ENCODE measurements at regions not wholly inside any gene's neighbourhood (a gene's known extent, or its start where the extent isn't known, plus 50 kb on each side); places are given as distances from the start of the nearest gene placed in this dataset.
A peak's percentile ranks its signal among the peaks of the same experiment; 100 is the strongest.

GRCh38 chrX:106378616-106379015 is 210.5 kb downstream of the PWWP3B start:
- Histone ChIP-seq H3K23ac (ENCODE audit: low read length in 2 of 2) (no peak overlapping the region), H3K4me1 (ENCODE audit: control insufficient read depth, insufficient read depth, low read depth, low read length) (no peaks in the 10 kb centered on the region), H2BK120ac (ENCODE audit: low read depth, low read length) (no peak overlapping the region), H2BK12ac (ENCODE audit: low read length in 2 of 2) (no peak overlapping the region), H4K8ac (ENCODE audit: low read length) (no peak overlapping the region), H2BK5ac (ENCODE audit: low read depth, low read length, poor library complexity, severe bottlenecking) (no peak overlapping the region), H3K14ac (ENCODE audit: low read length in 2 of 2) (no peak overlapping the region), H3K9me3 (ENCODE audit: control insufficient read depth, low read length) (no peaks in the 10 kb centered on the region), H3K27ac (ENCODE audit: low read length, poor library complexity, severe bottlenecking) (no peak overlapping the region), H2BK15ac (ENCODE audit: low read depth, poor library complexity, severe bottlenecking) (no peak overlapping the region), H3K4me2 (ENCODE audit: low read length, poor library complexity, severe bottlenecking) (no peak overlapping the region), H3K36me3 (ENCODE audit: control insufficient read depth in 1 of 2, insufficient read depth in 2 of 2, low read depth in 1 of 2, low read length in 2 of 2) (no peaks in the 10 kb centered on the region), H2AFZ (ENCODE audit: low read depth, low read length) (no peak overlapping the region), H3K9ac (ENCODE audit: low read length) (no peak overlapping the region), H3K79me1 (replicated peaks; ENCODE audit: low read length, poor library complexity, severe bottlenecking) (no peaks in the 10 kb centered on the region), H2AK5ac (ENCODE audit: low read length, severe bottlenecking) (no peak overlapping the region), H3K18ac (ENCODE audit: low read depth in 1 of 2, low read length in 2 of 2) (no peak overlapping the region), H3K4me3 (ENCODE audit: insufficient read depth in 1 of 2, low read depth in 1 of 2, low read length in 2 of 2) (no peak overlapping the region), H4K91ac (ENCODE audit: low read length) (no peak overlapping the region), H3K27me3 (ENCODE audit: control insufficient read depth in 1 of 2, insufficient read depth in 1 of 2, low read length in 2 of 2) (peaks cover 0 to 3% of the 10 kb centered on the region in 2 experiments), H3K4ac (ENCODE audit: low read depth in 1 of 2, low read length in 2 of 2) (no peak overlapping the region)
- DNase-seq: no peak
- WGBS: 75% methylated on average over 1 of the region's 1 CpG

- H3K4me3 ChIP-seq (ENCODE audit: insufficient read depth in 1 of 2, low read depth in 1 of 2, low read length in 2 of 2): no peak overlapping the region
- H3K36me3 ChIP-seq (ENCODE audit: control insufficient read depth in 1 of 2, insufficient read depth in 2 of 2, low read depth in 1 of 2, low read length in 2 of 2): no peaks in the 10 kb centered on the region
- H3K4me2 ChIP-seq (ENCODE audit: low read length, poor library complexity, severe bottlenecking): no peak overlapping the region
- no peak overlapping the region for H3K4ac ChIP-seq (ENCODE audit: low read depth in 1 of 2, low read length in 2 of 2)
- no peak overlapping the region for H2BK15ac ChIP-seq (ENCODE audit: low read depth, poor library complexity, severe bottlenecking)
- no peak overlapping the region for H2AK5ac ChIP-seq (ENCODE audit: low read length, severe bottlenecking)
- no peak for DNase-seq
- H3K23ac ChIP-seq (ENCODE audit: low read length in 2 of 2): no peak overlapping the region
- H3K27ac ChIP-seq (ENCODE audit: low read length, poor library complexity, severe bottlenecking): no peak overlapping the region
- H4K8ac ChIP-seq (ENCODE audit: low read length): no peak overlapping the region
- H3K9me3 ChIP-seq (ENCODE audit: control insufficient read depth, low read length): no peaks in the 10 kb centered on the region
- WGBS: 85% methylated on average over 3 of the region's 4 CpGs
- no peak overlapping the region for H4K91ac ChIP-seq (ENCODE audit: low read length)
- no peak overlapping the region for H3K14ac ChIP-seq (ENCODE audit: low read length in 2 of 2)
- no peak overlapping the region for H2AFZ ChIP-seq (ENCODE audit: low read depth, low read length)
- no peaks in the 10 kb centered on the region for H3K79me1 ChIP-seq (replicated peaks; ENCODE audit: low read length, poor library complexity, severe bottlenecking)
- H3K9ac ChIP-seq (ENCODE audit: low read length): no peak overlapping the region
- no peak overlapping the region for H3K18ac ChIP-seq (ENCODE audit: low read depth in 1 of 2, low read length in 2 of 2)
- no peak overlapping the region for H2BK12ac ChIP-seq (ENCODE audit: low read length in 2 of 2)
- no peak overlapping the region for H2BK120ac ChIP-seq (ENCODE audit: low read depth, low read length)
- H3K27me3 ChIP-seq (ENCODE audit: control insufficient read depth in 1 of 2, insufficient read depth in 1 of 2, low read length in 2 of 2): peaks cover 0 to 31% of the 10 kb centered on the region in 2 experiments
- no peak overlapping the region for H2BK5ac ChIP-seq (ENCODE audit: low read depth, low read length, poor library complexity, severe bottlenecking)
- no peaks in the 10 kb centered on the region for H3K4me1 ChIP-seq (ENCODE audit: control insufficient read depth, insufficient read depth, low read depth, low read length)
These were observed 220.4 kb upstream of the RADX start for GRCh38 chrX:106391284-106391911.

GRCh38 chrX:106392346-106392745 is 219.4 kb upstream of the RADX start:
- Histone ChIP-seq H2BK12ac (ENCODE audit: low read length in 2 of 2) (no peak overlapping the region), H3K36me3 (ENCODE audit: control insufficient read depth in 1 of 2, insufficient read depth in 2 of 2, low read depth in 1 of 2, low read length in 2 of 2) (no peaks in the 10 kb centered on the region), H4K8ac (ENCODE audit: low read length) (no peak overlapping the region), H3K27me3 (ENCODE audit: control insufficient read depth in 1 of 2, insufficient read depth in 1 of 2, low read length in 2 of 2) (peaks cover 0 to 31% of the 10 kb centered on the region in 2 experiments), H4K91ac (ENCODE audit: low read length) (no peak overlapping the region), H3K27ac (ENCODE audit: low read length, poor library complexity, severe bottlenecking) (no peak overlapping the region), H3K4me3 (ENCODE audit: insufficient read depth in 1 of 2, low read depth in 1 of 2, low read length in 2 of 2) (no peak overlapping the region), H2AK5ac (ENCODE audit: low read length, severe bottlenecking) (no peak overlapping the region), H3K4me2 (ENCODE audit: low read length, poor library complexity, severe bottlenecking) (no peak overlapping the region), H3K14ac (ENCODE audit: low read length in 2 of 2) (no peak overlapping the region), H3K79me1 (replicated peaks; ENCODE audit: low read length, poor library complexity, severe bottlenecking) (no peaks in the 10 kb centered on the region), H2BK120ac (ENCODE audit: low read depth, low read length) (no peak overlapping the region), H2AFZ (ENCODE audit: low read depth, low read length) (no peak overlapping the region), H3K4ac (ENCODE audit: low read depth in 1 of 2, low read length in 2 of 2) (no peak overlapping the region), H3K4me1 (ENCODE audit: control insufficient read depth, insufficient read depth, low read depth, low read length) (no peaks in the 10 kb centered on the region), H2BK15ac (ENCODE audit: low read depth, poor library complexity, severe bottlenecking) (no peak overlapping the region), H3K9me3 (ENCODE audit: control insufficient read depth, low read length) (no peaks in the 10 kb centered on the region), H3K18ac (ENCODE audit: low read depth in 1 of 2, low read length in 2 of 2) (no peak overlapping the region), H3K9ac (ENCODE audit: low read length) (no peak overlapping the region), H3K23ac (ENCODE audit: low read length in 2 of 2) (no peak overlapping the region), H2BK5ac (ENCODE audit: low read depth, low read length, poor library complexity, severe bottlenecking) (no peak overlapping the region)
- no peak for DNase-seq
- 60% methylated on average over 1 of the region's 1 CpG for WGBS

GRCh38 chrX:106397788-106398538 is 213.8 kb upstream of the RADX start:
- H2BK120ac ChIP-seq (ENCODE audit: low read depth, low read length): no peak overlapping the region
- H3K4me2 ChIP-seq (ENCODE audit: low read length, poor library complexity, severe bottlenecking): no peak overlapping the region
- no peak overlapping the region for H2BK15ac ChIP-seq (ENCODE audit: low read depth, poor library complexity, severe bottlenecking)
- no peaks in the 10 kb centered on the region for H3K36me3 ChIP-seq (ENCODE audit: control insufficient read depth in 1 of 2, insufficient read depth in 2 of 2, low read depth in 1 of 2, low read length in 2 of 2)
- no peak overlapping the region for H3K23ac ChIP-seq (ENCODE audit: low read length in 2 of 2)
- no peak overlapping the region for H2BK12ac ChIP-seq (ENCODE audit: low read length in 2 of 2)
- no peaks in the 10 kb centered on the region for H3K9me3 ChIP-seq (ENCODE audit: control insufficient read depth, low read length)
- no peaks in the 10 kb centered on the region for H3K4me1 ChIP-seq (ENCODE audit: control insufficient read depth, insufficient read depth, low read depth, low read length)
- no peak overlapping the region for H2AFZ ChIP-seq (ENCODE audit: low read depth, low read length)
- no peak overlapping the region for H3K18ac ChIP-seq (ENCODE audit: low read depth in 1 of 2, low read length in 2 of 2)
- DNase-seq: peak; percentile 6
- H2AK5ac ChIP-seq (ENCODE audit: low read length, severe bottlenecking): no peak overlapping the region
- no peak overlapping the region for H4K91ac ChIP-seq (ENCODE audit: low read length)
- no peak overlapping the region for H3K27ac ChIP-seq (ENCODE audit: low read length, poor library complexity, severe bottlenecking)
- no peaks in the 10 kb centered on the region for H3K79me1 ChIP-seq (replicated peaks; ENCODE audit: low read length, poor library complexity, severe bottlenecking)
- peaks cover 0 to 53% of the 10 kb centered on the region in 2 experiments for H3K27me3 ChIP-seq (ENCODE audit: control insufficient read depth in 1 of 2, insufficient read depth in 1 of 2, low read length in 2 of 2)
- H4K8ac ChIP-seq (ENCODE audit: low read length): no peak overlapping the region
- no peak overlapping the region for H3K14ac ChIP-seq (ENCODE audit: low read length in 2 of 2)
- no peak overlapping the region for H3K4me3 ChIP-seq (ENCODE audit: insufficient read depth in 1 of 2, low read depth in 1 of 2, low read length in 2 of 2)
- H3K9ac ChIP-seq (ENCODE audit: low read length): no peak overlapping the region
- no peak overlapping the region for H2BK5ac ChIP-seq (ENCODE audit: low read depth, low read length, poor library complexity, severe bottlenecking)
- H3K4ac ChIP-seq (ENCODE audit: low read depth in 1 of 2, low read length in 2 of 2): no peak overlapping the region

All from mesenchymal stem cell (in vitro differentiated cells and primary cell).